GM12878 (cell line): ENCODE measurements at regions not wholly inside any gene's neighbourhood (a gene's known extent, or its start where the extent isn't known, plus 50 kb on each side); places are given as distances from the start of the nearest gene placed in this dataset.

Source experiments
- ATAC-seq: fragments of 200-7000 bp; cut with Tn5 transposase; 3 replicates; pipeline ENCODE4 v1.9.1; 2020; ENCODE audit warnings: mild to moderate bottlenecking, moderate library complexity
- BruUV-seq: library from RNA; stranded (reverse); fragments of 400-500 nt; replicated peaks from 2 replicates; lab custom pipeline; 2021; lab: Mats Ljungman, UMichigan
- CTCF ChIA-PET: fragments of 300-600 bp; sonication (Branson Sonifier 250); formaldehyde crosslinking; extraction: SDS; loops from one replicate; lab custom pipeline; 2021; ENCODE audit warnings: inconsistent platforms; lab: Yijun Ruan, JAX
- POLR2A ChIA-PET: fragments of 350-600 bp; formaldehyde crosslinking; extraction: SDS; loops from one replicate; lab custom pipeline; 2021; ENCODE audit warnings: inconsistent platforms; lab: Charles Lee
- RAD21 ChIA-PET: fragments of 300-600 bp; sonication (Branson Sonifier 250); formaldehyde crosslinking; loops from one replicate; lab custom pipeline; 2023; ENCODE audit warnings: antibody characterized with exemption; ENCODE audit not compliant: unreplicated experiment; lab: Charles Lee
- SMC1A ChIA-PET: fragments of 300-600 bp; sonication (Branson Sonifier 250); formaldehyde crosslinking; loops from one replicate; lab custom pipeline; 2023; ENCODE audit not compliant: unreplicated experiment, uncharacterized antibody; lab: Charles Lee
- DNase-seq: peaks from one replicate; pipeline ENCODE4 v3.0.0-alpha.2; 2011; ENCODE audit warnings: low read depth, low spot score
- FAIRE-seq: peaks from 3 replicates; lab custom pipeline; 2011; peaks lifted over from hg19 to GRCh38; lab: Jason Lieb, UNC
- H2AFZ ChIP-seq: 2 replicates; pipeline ENCODE4 v1.6.0; 2011; ENCODE audit warnings: low read depth, low read length, control low read depth; ENCODE audit not compliant: control insufficient read depth
- H3K27ac ChIP-seq: 2 replicates; pipeline ENCODE4 v1.5.1; 2011; ENCODE audit warnings: control low read depth; ENCODE audit not compliant: control insufficient read depth, insufficient read depth
- H3K27me3 ChIP-seq, 2 experiments: replicated peaks in 1 of 2; 2 replicates each; pipeline versions ENCODE4 v1.6.0 to v1.6.1; 2011; ENCODE audit warnings: low read length in 1 of 2; ENCODE audit not compliant: control insufficient read depth in 2 of 2, insufficient read depth in 2 of 2
- H3K36me3 ChIP-seq, 2 experiments: 2 replicates each; pipeline ENCODE4 v1.5.1; 2011; ENCODE audit warnings: low read length in 1 of 2; ENCODE audit not compliant: control insufficient read depth in 2 of 2, insufficient read depth in 2 of 2
- H3K4me1 ChIP-seq: 2 replicates; pipeline ENCODE4 v1.6.1; 2011; ENCODE audit warnings: mild to moderate bottlenecking, low read length, moderate library complexity, mixed read lengths; ENCODE audit not compliant: control insufficient read depth, insufficient read depth
- H3K4me2 ChIP-seq: 2 replicates; pipeline ENCODE4 v1.6.0; 2011; ENCODE audit warnings: control low read depth; ENCODE audit not compliant: control insufficient read depth, insufficient read depth
- H3K4me3 ChIP-seq: fragments of 200-600 bp; sonication (generic); 2 replicates; pipeline ENCODE4 v1.5.1; 2016
- H3K79me2 ChIP-seq: 2 replicates; pipeline ENCODE4 v1.6.0; 2011; ENCODE audit warnings: low read length; ENCODE audit not compliant: control insufficient read depth, insufficient read depth
- H3K9ac ChIP-seq: 2 replicates; pipeline ENCODE4 v1.8.0; 2011; ENCODE audit warnings: low read length, control low read depth, mixed read lengths; ENCODE audit not compliant: control insufficient read depth, insufficient read depth
- H3K9me3 ChIP-seq: replicated peaks from 3 replicates; pipeline ENCODE4 v1.5.1; 2011; ENCODE audit warnings: mild to moderate bottlenecking, low read length; ENCODE audit not compliant: control insufficient read depth, insufficient read depth
- H4K20me1 ChIP-seq: 2 replicates; pipeline ENCODE4 v1.6.0; 2011; ENCODE audit not compliant: control insufficient read depth, insufficient read depth
- GATAD2B ChIP-seq: fragments of 450-650 bp; conservative IDR thresholded peaks from 2 replicates; pipeline ENCODE4 v1.6.1; 2017; ENCODE audit warnings: low read depth, mild to moderate bottlenecking, moderate library complexity
- HDGF ChIP-seq: fragments of 450-650 bp; IDR thresholded peaks from 2 replicates; pipeline ENCODE4 v1.6.1; 2016; ENCODE audit warnings: antibody characterized with exemption
- IKZF2 ChIP-seq, 2 experiments: fragments of 450-650 bp; IDR thresholded peaks; 2 replicates each; pipeline ENCODE4 v1.6.1; 2017; ENCODE audit warnings: mild to moderate bottlenecking in 2 of 2, moderate library complexity in 2 of 2
- MYB ChIP-seq: fragments of 150-350 bp; IDR thresholded peaks from 2 replicates; pipeline ENCODE4 v1.6.1; 2014; ENCODE audit warnings: mild to moderate bottlenecking, low read depth, low read length, borderline replicate concordance
- NBN ChIP-seq: fragments of 450-650 bp; IDR thresholded peaks from 2 replicates; pipeline ENCODE4 v1.6.1; 2016
- POLR2AphosphoS5 ChIP-seq: IDR thresholded peaks from 2 replicates; pipeline ENCODE4 v1.6.1; 2011; ENCODE audit warnings: mild to moderate bottlenecking, low read length, inconsistent platforms
- RAD51 ChIP-seq: fragments of 450-650 bp; IDR thresholded peaks from 2 replicates; pipeline ENCODE4 v1.6.1; 2016; ENCODE audit warnings: moderate library complexity, mild to moderate bottlenecking, inconsistent platforms
- RBBP5 ChIP-seq: fragments of 200-600 bp; sonication (generic); conservative IDR thresholded peaks from 2 replicates; pipeline ENCODE4 v1.6.1; 2016
- RELA ChIP-seq: fragments of 450-650 bp; IDR thresholded peaks from 2 replicates; pipeline ENCODE4 v1.8.0; 2014; ENCODE audit warnings: borderline replicate concordance; ENCODE audit not compliant: partially characterized antibody
- SREBF2 ChIP-seq: IDR thresholded peaks from 2 replicates; pipeline ENCODE4 v1.6.1; 2012; ENCODE audit warnings: mild to moderate bottlenecking, low read length
- SUPT20H ChIP-seq: IDR thresholded peaks from 2 replicates; pipeline ENCODE4 v1.6.1; 2011; ENCODE audit warnings: low read depth, mild to moderate bottlenecking, low read length, moderate library complexity, borderline replicate concordance; ENCODE audit not compliant: control insufficient read depth
- WRNIP1 ChIP-seq: IDR thresholded peaks from 2 replicates; pipeline ENCODE4 v1.6.1; 2011; ENCODE audit warnings: low read depth, low read length, improper control_type of control experiment, borderline replicate concordance
- YBX1 ChIP-seq: fragments of 450-650 bp; IDR thresholded peaks from 2 replicates; pipeline ENCODE4 v1.6.1; 2016; ENCODE audit warnings: antibody characterized with exemption
- in situ Hi-C: fragments of 300-500 bp; cut with MboI; formaldehyde crosslinking; loops from 9 replicates; pipeline ENCODE4 v1.14.3; 2018; ENCODE audit warnings: mixed read lengths
- intact Hi-C: fragments of 100-400 bp; cut with micrococcal nuclease; formaldehyde crosslinking; loops from one replicate; pipeline ENCODE4 v1.14.2; 2022; ENCODE audit not compliant: unreplicated experiment
- TF ChIP-seq, protein P1 (sequence below): fragments of 450-650 bp; IDR thresholded peaks from 2 replicates; pipeline ENCODE4 v1.6.1; 2018; ENCODE audit warnings: mild to moderate bottlenecking, low read depth, moderate library complexity; ENCODE audit not compliant: partially characterized antibody
- TF ChIP-seq, protein P2 (sequence below): fragments of 450-650 bp; IDR thresholded peaks from 2 replicates; pipeline ENCODE4 v1.6.1; 2014; ENCODE audit warnings: mild to moderate bottlenecking
- TF ChIP-seq, protein P3 (sequence below): fragments of 450-650 bp; IDR thresholded peaks from 2 replicates; pipeline ENCODE4 v1.6.1; 2017; ENCODE audit warnings: mild to moderate bottlenecking
- TF ChIP-seq, protein P4 (sequence below): fragments of 450-650 bp; conservative IDR thresholded peaks from 2 replicates; pipeline ENCODE4 v1.6.1; 2017; ENCODE audit warnings: mild to moderate bottlenecking, moderate library complexity

DNA sequence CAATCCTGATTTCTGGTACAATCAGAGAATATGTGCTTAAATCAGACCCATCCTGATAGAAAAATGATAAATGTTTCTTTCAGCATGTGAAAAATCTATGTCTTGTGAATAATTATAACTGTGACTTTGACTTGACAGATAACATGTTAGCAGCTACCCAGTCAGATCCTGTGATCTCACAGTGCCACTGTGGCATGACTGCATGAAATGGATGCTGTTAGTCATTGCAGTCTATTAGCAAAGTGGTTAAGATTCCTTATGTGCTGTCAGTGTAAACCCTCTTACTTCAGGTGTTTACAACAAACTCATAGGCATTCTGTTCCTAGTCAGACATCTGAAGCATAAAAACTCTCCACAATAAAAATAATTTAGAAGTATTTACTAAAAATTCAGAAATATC lies 244.6 kb upstream of the RND3 start:
- POLR2A ChIA-PET: no interaction called here
- no peaks in the 10 kb centered on the region for H3K79me2 ChIP-seq

More for the DNA sequence above, 244.6 kb upstream of the RND3 start:
- Histone ChIP-seq H4K20me1 (no peaks in the 10 kb centered on the region), H3K9me3 (no peaks in the 10 kb centered on the region; the same call in 2 of the 3 replicates), H2AFZ (no peak overlapping the region), H3K4me1 (no peaks in the 10 kb centered on the region), H3K27me3 (no peaks in the 10 kb centered on the region), H3K4me3 (no peak overlapping the region), H3K4me2 (no peak overlapping the region), H3K9ac (no peak overlapping the region), H3K36me3 (no peaks in the 10 kb centered on the region), H3K27ac (no peak overlapping the region)
- no TSS peak for BruUV-seq
- ChIA-PET CTCF (no interaction called here), RAD21 (interaction anchor here (0.6 kb wide), 1 partner anchor 9 kb away, joined by 3 read pairs; no protein-coding TSS in a partner anchor), SMC1A (interaction anchor here (1.5 kb wide), 1 partner anchor 131 kb away, joined by 3 read pairs; no protein-coding TSS in a partner anchor)
- DNase-seq (no peak), ATAC-seq (peak; percentile 73), FAIRE-seq (no peak)
- TF ChIP-seq RBBP5 (no peak), GATAD2B (no peak), SREBF2 (no peak), IKZF2 (IDR thresholded peaks at IDR 0.05) (no peak), MYB (no peak), POLR2AphosphoS5 (no peak), SUPT20H (no peak), RELA (no peak), HDGF (no peak), YBX1 (no peak), RAD51 (no peak), NBN (no peak), WRNIP1 (no peak)
- TF ChIP-seq, protein P1, sequence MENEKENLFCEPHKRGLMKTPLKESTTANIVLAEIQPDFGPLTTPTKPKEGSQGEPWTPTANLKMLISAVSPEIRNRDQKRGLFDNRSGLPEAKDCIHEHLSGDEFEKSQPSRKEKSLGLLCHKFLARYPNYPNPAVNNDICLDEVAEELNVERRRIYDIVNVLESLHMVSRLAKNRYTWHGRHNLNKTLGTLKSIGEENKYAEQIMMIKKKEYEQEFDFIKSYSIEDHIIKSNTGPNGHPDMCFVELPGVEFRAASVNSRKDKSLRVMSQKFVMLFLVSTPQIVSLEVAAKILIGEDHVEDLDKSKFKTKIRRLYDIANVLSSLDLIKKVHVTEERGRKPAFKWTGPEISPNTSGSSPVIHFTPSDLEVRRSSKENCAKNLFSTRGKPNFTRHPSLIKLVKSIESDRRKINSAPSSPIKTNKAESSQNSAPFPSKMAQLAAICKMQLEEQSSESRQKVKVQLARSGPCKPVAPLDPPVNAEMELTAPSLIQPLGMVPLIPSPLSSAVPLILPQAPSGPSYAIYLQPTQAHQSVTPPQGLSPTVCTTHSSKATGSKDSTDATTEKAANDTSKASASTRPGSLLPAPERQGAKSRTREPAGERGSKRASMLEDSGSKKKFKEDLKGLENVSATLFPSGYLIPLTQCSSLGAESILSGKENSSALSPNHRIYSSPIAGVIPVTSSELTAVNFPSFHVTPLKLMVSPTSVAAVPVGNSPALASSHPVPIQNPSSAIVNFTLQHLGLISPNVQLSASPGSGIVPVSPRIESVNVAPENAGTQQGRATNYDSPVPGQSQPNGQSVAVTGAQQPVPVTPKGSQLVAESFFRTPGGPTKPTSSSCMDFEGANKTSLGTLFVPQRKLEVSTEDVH: no peak
- TF ChIP-seq, protein P2, sequence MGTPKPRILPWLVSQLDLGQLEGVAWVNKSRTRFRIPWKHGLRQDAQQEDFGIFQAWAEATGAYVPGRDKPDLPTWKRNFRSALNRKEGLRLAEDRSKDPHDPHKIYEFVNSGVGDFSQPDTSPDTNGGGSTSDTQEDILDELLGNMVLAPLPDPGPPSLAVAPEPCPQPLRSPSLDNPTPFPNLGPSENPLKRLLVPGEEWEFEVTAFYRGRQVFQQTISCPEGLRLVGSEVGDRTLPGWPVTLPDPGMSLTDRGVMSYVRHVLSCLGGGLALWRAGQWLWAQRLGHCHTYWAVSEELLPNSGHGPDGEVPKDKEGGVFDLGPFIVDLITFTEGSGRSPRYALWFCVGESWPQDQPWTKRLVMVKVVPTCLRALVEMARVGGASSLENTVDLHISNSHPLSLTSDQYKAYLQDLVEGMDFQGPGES: no peak
- TF ChIP-seq, protein P3, sequence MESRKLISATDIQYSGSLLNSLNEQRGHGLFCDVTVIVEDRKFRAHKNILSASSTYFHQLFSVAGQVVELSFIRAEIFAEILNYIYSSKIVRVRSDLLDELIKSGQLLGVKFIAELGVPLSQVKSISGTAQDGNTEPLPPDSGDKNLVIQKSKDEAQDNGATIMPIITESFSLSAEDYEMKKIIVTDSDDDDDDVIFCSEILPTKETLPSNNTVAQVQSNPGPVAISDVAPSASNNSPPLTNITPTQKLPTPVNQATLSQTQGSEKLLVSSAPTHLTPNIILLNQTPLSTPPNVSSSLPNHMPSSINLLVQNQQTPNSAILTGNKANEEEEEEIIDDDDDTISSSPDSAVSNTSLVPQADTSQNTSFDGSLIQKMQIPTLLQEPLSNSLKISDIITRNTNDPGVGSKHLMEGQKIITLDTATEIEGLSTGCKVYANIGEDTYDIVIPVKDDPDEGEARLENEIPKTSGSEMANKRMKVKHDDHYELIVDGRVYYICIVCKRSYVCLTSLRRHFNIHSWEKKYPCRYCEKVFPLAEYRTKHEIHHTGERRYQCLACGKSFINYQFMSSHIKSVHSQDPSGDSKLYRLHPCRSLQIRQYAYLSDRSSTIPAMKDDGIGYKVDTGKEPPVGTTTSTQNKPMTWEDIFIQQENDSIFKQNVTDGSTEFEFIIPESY: no peak
- TF ChIP-seq, protein P4, sequence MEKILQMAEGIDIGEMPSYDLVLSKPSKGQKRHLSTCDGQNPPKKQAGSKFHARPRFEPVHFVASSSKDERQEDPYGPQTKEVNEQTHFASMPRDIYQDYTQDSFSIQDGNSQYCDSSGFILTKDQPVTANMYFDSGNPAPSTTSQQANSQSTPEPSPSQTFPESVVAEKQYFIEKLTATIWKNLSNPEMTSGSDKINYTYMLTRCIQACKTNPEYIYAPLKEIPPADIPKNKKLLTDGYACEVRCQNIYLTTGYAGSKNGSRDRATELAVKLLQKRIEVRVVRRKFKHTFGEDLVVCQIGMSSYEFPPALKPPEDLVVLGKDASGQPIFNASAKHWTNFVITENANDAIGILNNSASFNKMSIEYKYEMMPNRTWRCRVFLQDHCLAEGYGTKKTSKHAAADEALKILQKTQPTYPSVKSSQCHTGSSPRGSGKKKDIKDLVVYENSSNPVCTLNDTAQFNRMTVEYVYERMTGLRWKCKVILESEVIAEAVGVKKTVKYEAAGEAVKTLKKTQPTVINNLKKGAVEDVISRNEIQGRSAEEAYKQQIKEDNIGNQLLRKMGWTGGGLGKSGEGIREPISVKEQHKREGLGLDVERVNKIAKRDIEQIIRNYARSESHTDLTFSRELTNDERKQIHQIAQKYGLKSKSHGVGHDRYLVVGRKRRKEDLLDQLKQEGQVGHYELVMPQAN: no peak
- in situ Hi-C loops: no loop called here
- intact Hi-C loops: no loop called here
